Tibial nerve (tissue), 4 donors: ENCODE measurements at regions not wholly inside any gene's neighbourhood (a gene's known extent, or its start where the extent isn't known, plus 50 kb on each side); places are given as distances from the start of the nearest gene placed in this dataset.

ENCODE experiments used
- EP300 ChIP-seq, 2 donors: sonication (generic); formaldehyde crosslinking; IDR thresholded peaks; one replicate each; pipeline ENCODE4 v1.6.1; 2017; ENCODE audit warnings: antibody characterized with exemption in 2 of 2, mild to moderate bottlenecking in 1 of 2
- TF ChIP-seq, protein P1 (sequence below), 5 experiments: fragments of 200-600 bp in 3 of 5; fragments of 450-650 bp in 2 of 5; sonication (generic) in 3 of 5; IDR thresholded peaks; one replicate each; pipeline ENCODE4 v1.5.1; 2016 to 2019; ENCODE audit warnings: antibody characterized with exemption in 5 of 5, mild to moderate bottlenecking in 3 of 5, moderate library complexity in 2 of 5

DNA sequence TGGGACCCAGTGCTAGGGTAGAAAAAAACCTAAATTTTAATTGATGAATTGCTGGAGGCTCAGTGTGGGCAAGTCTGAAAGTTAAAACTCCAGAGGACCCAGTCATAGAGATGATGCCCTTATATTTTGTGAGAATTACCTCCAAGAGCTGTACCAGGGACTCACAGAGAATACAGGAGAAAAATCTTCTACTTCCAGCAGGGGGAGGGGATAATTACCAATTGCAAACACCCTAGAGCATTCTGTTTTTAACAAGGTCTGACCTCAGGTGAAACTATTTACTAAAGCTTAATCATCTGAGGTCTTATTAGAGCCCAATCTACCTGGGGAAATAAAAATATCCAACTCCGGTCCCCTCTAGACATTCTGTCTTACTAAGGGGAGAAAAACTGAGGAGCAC, 994.7 kb upstream of the MIR17HG start:
- TF ChIP-seq, protein P1, sequence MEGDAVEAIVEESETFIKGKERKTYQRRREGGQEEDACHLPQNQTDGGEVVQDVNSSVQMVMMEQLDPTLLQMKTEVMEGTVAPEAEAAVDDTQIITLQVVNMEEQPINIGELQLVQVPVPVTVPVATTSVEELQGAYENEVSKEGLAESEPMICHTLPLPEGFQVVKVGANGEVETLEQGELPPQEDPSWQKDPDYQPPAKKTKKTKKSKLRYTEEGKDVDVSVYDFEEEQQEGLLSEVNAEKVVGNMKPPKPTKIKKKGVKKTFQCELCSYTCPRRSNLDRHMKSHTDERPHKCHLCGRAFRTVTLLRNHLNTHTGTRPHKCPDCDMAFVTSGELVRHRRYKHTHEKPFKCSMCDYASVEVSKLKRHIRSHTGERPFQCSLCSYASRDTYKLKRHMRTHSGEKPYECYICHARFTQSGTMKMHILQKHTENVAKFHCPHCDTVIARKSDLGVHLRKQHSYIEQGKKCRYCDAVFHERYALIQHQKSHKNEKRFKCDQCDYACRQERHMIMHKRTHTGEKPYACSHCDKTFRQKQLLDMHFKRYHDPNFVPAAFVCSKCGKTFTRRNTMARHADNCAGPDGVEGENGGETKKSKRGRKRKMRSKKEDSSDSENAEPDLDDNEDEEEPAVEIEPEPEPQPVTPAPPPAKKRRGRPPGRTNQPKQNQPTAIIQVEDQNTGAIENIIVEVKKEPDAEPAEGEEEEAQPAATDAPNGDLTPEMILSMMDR (IDR thresholded peaks at IDR 0.05): no peak
- no peak for TF ChIP-seq EP300 (IDR thresholded peaks at IDR 0.05)
